Choroid plexus epithelial cell (primary cell): ENCODE measurements at regions not wholly inside any gene's neighbourhood (a gene's known extent, or its start where the extent isn't known, plus 50 kb on each side); places are given as distances from the start of the nearest gene placed in this dataset.

Source experiments
- DNase-seq: peaks from one replicate; pipeline ENCODE4 v3.0.0-alpha.2; 2010; ENCODE audit warnings: low read depth
- H3K4me3 ChIP-seq: 2 replicates; pipeline ENCODE4 v1.5.1; 2011; ENCODE audit warnings: low read depth, mild to moderate bottlenecking, control low read depth, low read length, moderate library complexity
- CTCF ChIP-seq: conservative IDR thresholded peaks from 2 replicates; pipeline ENCODE4 v1.5.1; 2011; ENCODE audit warnings: low read depth, mild to moderate bottlenecking, control low read depth, inconsistent platforms, low read length, moderate library complexity

DNA sequence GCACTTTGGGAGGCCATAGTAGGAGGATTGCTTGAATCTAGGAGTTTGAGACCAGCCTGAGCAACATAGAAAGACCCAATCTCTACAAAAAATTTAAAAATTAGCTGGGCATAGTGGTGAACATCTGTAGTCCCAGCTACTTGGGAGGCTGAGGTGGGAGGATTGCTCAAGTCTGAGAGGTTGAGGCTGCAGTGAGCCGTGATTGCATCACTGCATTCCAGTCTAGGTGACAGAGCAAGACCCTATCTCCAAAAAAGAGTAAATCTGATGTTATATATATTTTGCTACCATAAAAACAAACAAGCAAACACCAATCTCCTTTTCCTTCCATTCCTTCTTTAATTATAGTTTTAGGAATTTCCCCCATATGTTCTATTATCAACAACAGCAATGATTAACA, 74.2 kb upstream of the RNU6-1 start:
- no peak overlapping the region for H3K4me3 ChIP-seq
- no peak for TF ChIP-seq CTCF
- no peak for DNase-seq

DNA sequence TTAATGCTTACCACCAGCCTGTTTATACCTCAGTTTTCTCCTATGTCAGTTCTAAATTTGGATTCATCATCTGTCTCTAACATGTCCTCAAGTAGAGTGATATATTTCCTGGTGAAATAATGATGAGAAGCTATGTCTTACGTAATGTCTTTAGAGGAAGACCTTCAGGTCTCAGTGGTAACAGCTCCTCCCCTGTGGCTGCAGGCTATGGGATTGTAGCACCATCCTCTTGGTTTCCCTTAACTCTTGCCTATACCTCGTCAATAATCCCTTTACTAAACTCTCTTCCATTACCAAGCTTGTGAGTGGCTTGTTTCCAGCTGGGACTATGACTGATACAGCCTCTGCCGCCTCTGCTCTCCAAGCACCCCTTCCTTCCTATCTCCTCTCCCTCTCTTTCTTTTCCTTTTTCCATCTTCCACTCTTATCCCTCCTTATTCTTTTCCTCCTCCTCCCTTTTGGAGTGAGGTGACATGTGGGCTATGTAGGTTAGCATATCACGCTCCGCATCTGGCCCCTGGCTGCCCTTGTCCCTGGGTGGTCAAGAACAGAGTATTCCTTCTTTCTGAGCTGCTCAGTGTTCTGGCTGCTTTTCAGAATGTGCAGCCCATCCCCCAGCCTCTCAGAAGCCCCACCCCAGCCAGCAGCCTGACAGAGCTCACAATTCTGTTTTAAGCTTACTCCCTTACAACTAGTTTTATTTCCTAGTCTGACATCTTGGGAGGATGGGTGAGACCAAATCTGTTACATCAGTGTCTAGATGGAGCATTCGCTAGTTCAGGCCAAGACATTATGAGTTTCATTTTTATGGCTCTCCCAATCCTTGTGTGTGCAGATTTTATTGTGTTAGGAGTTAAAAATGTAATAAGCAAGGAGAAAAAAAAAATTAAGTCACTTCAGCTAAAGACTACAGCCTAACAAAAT, 75.0 kb upstream of the RNU6-1 start:
- no peak overlapping the region for H3K4me3 ChIP-seq
- peak; percentile 85 for DNase-seq
- no peak for TF ChIP-seq CTCF

DNA sequence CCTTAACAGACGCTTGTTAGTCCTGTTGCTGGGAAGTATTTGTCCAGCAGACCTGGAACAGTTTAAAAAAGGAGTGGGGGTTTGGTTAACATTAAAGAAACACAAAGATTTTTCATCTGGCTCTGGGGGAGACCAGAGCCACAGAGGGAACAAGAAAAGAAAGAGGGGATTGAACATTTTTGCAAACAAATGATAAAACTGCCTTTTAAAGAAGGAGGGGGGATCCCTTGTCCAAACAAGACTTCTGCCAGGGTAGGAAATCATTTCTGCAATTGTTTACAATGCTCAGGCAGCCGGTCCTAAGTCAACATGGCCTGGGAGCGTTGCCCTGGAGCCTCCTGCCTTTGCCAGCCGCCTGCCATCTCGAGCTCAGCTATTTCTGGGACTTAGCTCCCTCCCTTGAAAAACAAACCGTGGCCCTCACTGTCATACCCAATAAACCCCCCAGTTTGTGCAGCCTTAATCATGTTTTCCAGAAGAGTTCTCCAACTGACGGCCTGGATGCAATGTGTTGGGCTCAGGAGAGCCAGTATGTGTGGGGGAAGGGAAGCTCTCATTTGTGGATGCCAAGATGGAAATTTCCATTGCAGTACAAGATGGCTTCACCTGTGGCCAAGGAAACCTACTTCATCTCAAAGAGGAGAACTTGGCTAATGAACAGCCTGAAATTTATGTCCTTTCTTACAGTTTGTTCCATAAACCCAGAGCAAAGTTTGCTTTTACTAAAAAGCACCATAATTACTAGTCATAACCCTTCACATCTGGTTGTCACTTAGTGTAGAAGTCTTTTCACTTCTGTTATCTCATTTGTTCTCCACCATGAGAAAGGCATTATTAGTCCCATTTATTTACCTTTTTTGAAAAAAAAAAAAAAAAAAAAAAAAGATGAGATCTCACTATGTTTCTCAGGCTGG, 75.9 kb upstream of the RNU6-1 start:
- H3K4me3 ChIP-seq, result no peak overlapping the region
- DNase-seq, result no peak
- TF ChIP-seq CTCF, result no peak

DNA sequence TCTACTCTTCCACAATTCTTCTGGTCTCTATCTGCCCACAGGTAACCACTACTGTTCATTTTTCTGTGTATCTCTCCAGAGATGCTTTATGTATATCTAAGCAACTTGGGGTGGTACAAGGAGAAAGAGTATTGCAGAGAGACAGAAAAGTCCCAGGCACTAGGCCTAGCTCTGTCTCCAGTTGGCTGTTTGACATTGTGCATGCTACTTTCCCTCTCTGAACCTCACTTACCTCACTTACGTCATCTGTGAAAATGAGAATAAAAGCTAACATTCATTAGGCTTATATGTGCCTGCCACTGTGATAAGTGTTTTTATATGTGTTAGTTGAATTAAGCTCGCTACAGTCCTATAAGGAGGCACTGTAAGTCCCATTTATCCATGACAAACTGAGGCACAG, 76.7 kb upstream of the RNU6-1 start:
- H3K4me3 ChIP-seq, result no peak overlapping the region
- no peak for DNase-seq
- TF ChIP-seq CTCF, result no peak

GRCh38 chr15:67917037-67917436, 77.2 kb upstream of the RNU6-1 start:
- TF ChIP-seq CTCF, result no peak
- H3K4me3 ChIP-seq, result no peak overlapping the region
- DNase-seq, result no peak

- no peak for TF ChIP-seq CTCF
- DNase-seq, result no peak
- H3K4me3 ChIP-seq, result no peak overlapping the region
Observed at GRCh38 chr15:67917636-67918035, 77.8 kb upstream of the RNU6-1 start.
